Thymus (tissue), 11 donors: ENCODE measurements at regions not wholly inside any gene's neighbourhood (a gene's known extent, or its start where the extent isn't known, plus 50 kb on each side); places are given as distances from the start of the nearest gene placed in this dataset.

Experiments
- DNase-seq, 9 donors: peaks; one replicate each; pipeline ENCODE4 v3.0.0-alpha.2; 2013; ENCODE audit warnings: low spot score in 9 of 9, low read depth in 6 of 9, missing footprints in 1 of 9
- H3K27ac ChIP-seq, 2 donors: one replicate each; pipeline ENCODE4 v1.5.1; 2013; ENCODE audit warnings: control low read depth in 1 of 2, low read depth in 1 of 2, low read length in 1 of 2, mild to moderate bottlenecking in 1 of 2, moderate library complexity in 1 of 2
- H3K27me3 ChIP-seq, 2 donors: one replicate each; pipeline ENCODE4 v1.5.1; 2013; ENCODE audit warnings: low read length in 1 of 2; ENCODE audit not compliant: control insufficient read depth in 2 of 2, insufficient read depth in 1 of 2
- H3K36me3 ChIP-seq, 2 donors: one replicate each; pipeline ENCODE4 v1.5.1; 2013; ENCODE audit warnings: low read length in 1 of 2, mild to moderate bottlenecking in 1 of 2, moderate library complexity in 1 of 2; ENCODE audit not compliant: control insufficient read depth in 2 of 2, insufficient read depth in 2 of 2
- H3K4me1 ChIP-seq, 2 donors: one replicate each; pipeline ENCODE4 v1.5.1; 2013; ENCODE audit warnings: low read length in 2 of 2; ENCODE audit not compliant: control insufficient read depth in 2 of 2, insufficient read depth in 2 of 2
- H3K4me3 ChIP-seq, 2 donors: one replicate each; pipeline ENCODE4 v1.5.1; 2013; ENCODE audit warnings: low read length in 2 of 2, control low read depth in 1 of 2, mild to moderate bottlenecking in 1 of 2
- H3K9me3 ChIP-seq, 2 donors: one replicate each; pipeline ENCODE4 v1.5.1; 2013; ENCODE audit warnings: low read length in 1 of 2, mild to moderate bottlenecking in 1 of 2; ENCODE audit not compliant: control insufficient read depth in 2 of 2, insufficient read depth in 1 of 2
- WGBS: extraction: QIAGEN DNeasy Blood & Tissue Kit; methylation state at CpG from one replicate; pipeline ENCODE4 v1.1.7; 2013; 5-methylcytosine and 5-hydroxymethylcytosine counted together
- donor health status: healthy.

- Histone ChIP-seq H3K4me1 (no peaks in the 10 kb centered on the region), H3K27ac (no peak overlapping the region), H3K4me3 (no peak overlapping the region), H3K36me3 (no peaks in the 10 kb centered on the region), H3K27me3 (no peaks in the 10 kb centered on the region), H3K9me3 (no peaks in the 10 kb centered on the region)
- 98% methylated on average over 4 of the region's 4 CpGs for WGBS
- DNase-seq: no peak
Observed at GRCh38 chr5:20574576-20574975, 586.6 kb upstream of the CDH18 start.

DNA sequence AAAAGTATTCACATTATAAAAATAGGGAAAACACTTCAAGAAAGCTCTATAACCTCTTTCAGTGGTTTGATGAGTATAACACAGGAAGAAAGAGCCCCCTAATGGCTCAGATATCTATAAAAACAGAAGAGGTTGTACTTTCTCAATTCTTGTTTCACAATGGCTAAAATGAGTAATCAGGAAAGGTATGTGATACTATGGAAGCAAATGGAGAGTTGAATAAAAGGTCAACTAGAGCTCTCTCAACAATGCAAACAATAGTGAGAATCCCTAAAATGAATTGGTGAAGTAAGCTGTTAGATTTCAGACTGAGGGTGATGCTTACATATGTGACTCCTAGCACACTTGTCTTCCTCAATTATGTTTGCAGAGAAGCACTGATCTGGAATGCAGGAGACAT is 584.6 kb upstream of the CDH18 start:
- DNase-seq: no peak

GRCh38 chr5:20570486-20570885 is 582.5 kb upstream of the CDH18 start:
- H3K4me3 ChIP-seq: no peak overlapping the region
- no peak for DNase-seq
- no peaks in the 10 kb centered on the region for H3K9me3 ChIP-seq
- H3K27ac ChIP-seq: no peak overlapping the region
- H3K27me3 ChIP-seq: no peaks in the 10 kb centered on the region
- no peaks in the 10 kb centered on the region for H3K36me3 ChIP-seq
- H3K4me1 ChIP-seq: no peaks in the 10 kb centered on the region

More for the DNA sequence above, 584.6 kb upstream of the CDH18 start:
- H3K4me1 ChIP-seq: no peaks in the 10 kb centered on the region
- H3K27me3 ChIP-seq: no peaks in the 10 kb centered on the region
- H3K4me3 ChIP-seq: no peak overlapping the region
- no peaks in the 10 kb centered on the region for H3K9me3 ChIP-seq
- no peaks in the 10 kb centered on the region for H3K36me3 ChIP-seq
- H3K27ac ChIP-seq: no peak overlapping the region

GRCh38 chr5:20562544-20562943 is 574.5 kb upstream of the CDH18 start:
- Histone ChIP-seq H3K36me3 (no peaks in the 10 kb centered on the region), H3K9me3 (no peaks in the 10 kb centered on the region), H3K4me1 (no peaks in the 10 kb centered on the region), H3K4me3 (no peak overlapping the region), H3K27ac (no peak overlapping the region), H3K27me3 (no peaks in the 10 kb centered on the region)
- 95% methylated on average over 4 of the region's 4 CpGs for WGBS
- DNase-seq: no peak

DNA sequence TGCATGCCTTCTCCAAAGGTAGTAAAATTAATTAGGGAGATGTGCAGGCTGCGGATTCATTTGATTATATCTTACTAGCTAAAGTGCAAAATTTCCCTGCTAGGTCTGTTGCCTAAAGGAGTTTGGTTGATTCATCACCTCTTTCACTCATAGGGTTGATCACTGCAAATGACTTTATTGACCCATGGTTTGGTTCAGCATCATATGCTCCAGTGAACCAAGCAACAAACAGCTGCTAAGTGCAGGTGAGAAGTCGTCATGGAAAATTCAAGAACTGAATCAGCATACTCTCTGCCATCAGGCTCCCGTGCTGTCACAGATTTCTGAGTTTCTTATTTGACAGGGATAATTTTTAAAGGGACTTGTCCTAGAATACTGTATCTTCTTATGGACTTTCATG is 571.8 kb upstream of the CDH18 start:
- H3K9me3 ChIP-seq: no peaks in the 10 kb centered on the region
- no peak overlapping the region for H3K4me3 ChIP-seq
- H3K36me3 ChIP-seq: no peaks in the 10 kb centered on the region
- no peak for DNase-seq
- 70% methylated on average over 3 of the region's 3 CpGs for WGBS
- H3K27me3 ChIP-seq: no peaks in the 10 kb centered on the region
- H3K27ac ChIP-seq: no peak overlapping the region
- no peaks in the 10 kb centered on the region for H3K4me1 ChIP-seq

GRCh38 chr5:20556115-20556763 is 568.2 kb upstream of the CDH18 start:
- no peaks in the 10 kb centered on the region for H3K9me3 ChIP-seq
- H3K4me1 ChIP-seq: no peaks in the 10 kb centered on the region
- H3K27me3 ChIP-seq: no peaks in the 10 kb centered on the region
- no peak overlapping the region for H3K4me3 ChIP-seq
- no peaks in the 10 kb centered on the region for H3K36me3 ChIP-seq
- 91% methylated on average over 6 of the region's 6 CpGs for WGBS
- no peak for DNase-seq
- no peak overlapping the region for H3K27ac ChIP-seq

DNA sequence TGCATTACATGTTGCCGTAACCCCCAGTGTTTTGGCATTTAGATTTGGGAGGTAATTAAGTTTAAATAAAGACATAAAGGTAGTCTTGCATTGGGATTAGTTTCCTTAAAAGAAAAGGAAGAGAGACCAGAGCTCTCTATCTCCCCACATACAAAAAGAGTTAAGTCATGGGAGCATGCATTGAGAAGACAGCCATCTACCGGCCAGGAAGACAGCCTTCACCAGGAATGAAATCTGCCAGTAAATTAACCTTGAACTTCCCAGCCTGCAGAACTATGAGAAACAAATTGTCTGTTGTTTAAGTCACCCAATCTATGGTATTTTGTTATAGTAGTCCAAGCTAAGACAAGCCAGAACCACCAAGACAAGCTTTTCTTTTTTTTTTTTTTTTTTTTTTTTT is 567.0 kb upstream of the CDH18 start:
- H3K27me3 ChIP-seq: no peaks in the 10 kb centered on the region
- H3K27ac ChIP-seq: no peak overlapping the region
- no peak overlapping the region for H3K4me3 ChIP-seq
- no peaks in the 10 kb centered on the region for H3K4me1 ChIP-seq
- 92% methylated on average over 2 of the region's 2 CpGs for WGBS
- H3K9me3 ChIP-seq: no peaks in the 10 kb centered on the region
- no peak for DNase-seq
- no peaks in the 10 kb centered on the region for H3K36me3 ChIP-seq

DNA sequence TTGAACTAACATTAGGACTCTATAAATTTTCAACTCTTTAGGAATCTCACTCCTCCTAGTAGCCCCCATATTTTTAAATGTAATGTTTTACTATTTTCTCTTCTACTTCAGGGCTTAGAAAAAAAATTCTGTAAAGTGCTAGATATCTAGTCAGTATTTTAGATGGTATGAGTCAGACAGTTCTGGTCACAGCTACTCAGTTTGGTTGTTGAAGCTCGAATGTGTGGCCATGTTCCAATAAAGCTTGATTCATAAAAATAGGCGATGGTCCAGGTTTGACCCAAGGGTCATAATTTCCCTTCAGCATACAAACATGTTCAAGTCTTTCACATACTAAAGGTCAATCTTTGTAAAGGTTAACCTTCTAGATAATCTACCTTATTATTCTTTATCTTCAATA is 566.0 kb upstream of the CDH18 start:
- Histone ChIP-seq H3K27me3 (no peaks in the 10 kb centered on the region), H3K27ac (no peak overlapping the region), H3K36me3 (no peaks in the 10 kb centered on the region), H3K4me3 (no peak overlapping the region), H3K4me1 (no peaks in the 10 kb centered on the region), H3K9me3 (no peaks in the 10 kb centered on the region)
- DNase-seq: no peak
- WGBS: 90% methylated on average over 2 of the region's 2 CpGs

GRCh38 chr5:20537911-20538703 is 550.1 kb upstream of the CDH18 start:
- 76% methylated on average over 4 of the region's 4 CpGs for WGBS

More at GRCh38 chr5:20537911-20538703, 550.1 kb upstream of the CDH18 start:
- Histone ChIP-seq H3K4me3 (no peak overlapping the region), H3K4me1 (no peaks in the 10 kb centered on the region), H3K27ac (no peak overlapping the region), H3K36me3 (no peaks in the 10 kb centered on the region), H3K27me3 (no peaks in the 10 kb centered on the region), H3K9me3 (no peaks in the 10 kb centered on the region)
- DNase-seq: no peak
